ENCODE measurements at regions not wholly inside any gene's neighbourhood (a gene's known extent, or its start where the extent isn't known, plus 50 kb on each side); places are given as distances from the start of the nearest gene placed in this dataset.

GRCh38 chr2:234291765-234292204 is 205.1 kb downstream of the ARL4C start:
- no peak for TF ChIP-seq CTCF (conservative IDR thresholded peaks at IDR 0.05; ENCODE audit: low read length)
- TF ChIP-seq EZH2phosphoT487 (IDR thresholded peaks at IDR 0.05; ENCODE audit: borderline replicate concordance), result no peak

Data from Loucy (cell line).